ENCODE measurements at regions not wholly inside any gene's neighbourhood (a gene's known extent, or its start where the extent isn't known, plus 50 kb on each side); places are given as distances from the start of the nearest gene placed in this dataset.

DNA sequence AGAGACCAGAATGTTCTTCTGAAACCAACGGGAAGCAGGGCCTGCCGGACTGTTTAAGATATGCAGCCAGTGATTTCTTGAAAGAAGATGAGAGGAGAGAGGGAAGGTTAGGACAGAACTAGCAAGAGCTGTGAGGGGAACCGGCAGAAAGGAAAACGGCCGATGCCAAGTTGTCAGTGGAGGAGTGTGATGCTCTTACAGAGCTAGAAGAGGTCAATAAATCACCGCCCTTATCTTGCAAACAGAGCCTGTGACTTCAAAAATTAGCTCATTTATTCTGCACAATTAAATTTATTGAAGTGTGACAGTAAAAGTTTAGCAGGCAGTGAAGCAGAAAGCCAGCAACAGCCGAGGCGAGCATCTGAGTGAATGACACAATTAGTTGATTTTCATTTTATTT, 509.5 kb upstream of the ID4 start:
- TF ChIP-seq EP300 (IDR thresholded peaks at IDR 0.05; ENCODE audit: borderline replicate concordance) (no peak), TEAD4 (IDR thresholded peaks at IDR 0.05) (no peak), TAF1 (IDR thresholded peaks at IDR 0.05; ENCODE audit: low read depth) (no peak), ZBTB7A (IDR thresholded peaks at IDR 0.05; ENCODE audit: low read depth) (no peak), RAD21 (IDR thresholded peaks at IDR 0.05; ENCODE audit: low read depth) (no peak), TCF12 (IDR thresholded peaks at IDR 0.05; ENCODE audit: low read depth) (no peak), FOXM1 (IDR thresholded peaks at IDR 0.05; ENCODE audit: borderline replicate concordance, low read depth) (no peak), NFIC (IDR thresholded peaks at IDR 0.05) (no peak), YY1 (IDR thresholded peaks at IDR 0.05; ENCODE audit: low read depth) (no peak), CREB1 (IDR thresholded peaks at IDR 0.05; ENCODE audit: low read depth) (no peak)
- TF ChIP-seq, protein P1, sequence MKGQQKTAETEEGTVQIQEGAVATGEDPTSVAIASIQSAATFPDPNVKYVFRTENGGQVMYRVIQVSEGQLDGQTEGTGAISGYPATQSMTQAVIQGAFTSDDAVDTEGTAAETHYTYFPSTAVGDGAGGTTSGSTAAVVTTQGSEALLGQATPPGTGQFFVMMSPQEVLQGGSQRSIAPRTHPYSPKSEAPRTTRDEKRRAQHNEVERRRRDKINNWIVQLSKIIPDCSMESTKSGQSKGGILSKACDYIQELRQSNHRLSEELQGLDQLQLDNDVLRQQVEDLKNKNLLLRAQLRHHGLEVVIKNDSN (IDR thresholded peaks at IDR 0.05): no peak
- TF ChIP-seq, protein P2, sequence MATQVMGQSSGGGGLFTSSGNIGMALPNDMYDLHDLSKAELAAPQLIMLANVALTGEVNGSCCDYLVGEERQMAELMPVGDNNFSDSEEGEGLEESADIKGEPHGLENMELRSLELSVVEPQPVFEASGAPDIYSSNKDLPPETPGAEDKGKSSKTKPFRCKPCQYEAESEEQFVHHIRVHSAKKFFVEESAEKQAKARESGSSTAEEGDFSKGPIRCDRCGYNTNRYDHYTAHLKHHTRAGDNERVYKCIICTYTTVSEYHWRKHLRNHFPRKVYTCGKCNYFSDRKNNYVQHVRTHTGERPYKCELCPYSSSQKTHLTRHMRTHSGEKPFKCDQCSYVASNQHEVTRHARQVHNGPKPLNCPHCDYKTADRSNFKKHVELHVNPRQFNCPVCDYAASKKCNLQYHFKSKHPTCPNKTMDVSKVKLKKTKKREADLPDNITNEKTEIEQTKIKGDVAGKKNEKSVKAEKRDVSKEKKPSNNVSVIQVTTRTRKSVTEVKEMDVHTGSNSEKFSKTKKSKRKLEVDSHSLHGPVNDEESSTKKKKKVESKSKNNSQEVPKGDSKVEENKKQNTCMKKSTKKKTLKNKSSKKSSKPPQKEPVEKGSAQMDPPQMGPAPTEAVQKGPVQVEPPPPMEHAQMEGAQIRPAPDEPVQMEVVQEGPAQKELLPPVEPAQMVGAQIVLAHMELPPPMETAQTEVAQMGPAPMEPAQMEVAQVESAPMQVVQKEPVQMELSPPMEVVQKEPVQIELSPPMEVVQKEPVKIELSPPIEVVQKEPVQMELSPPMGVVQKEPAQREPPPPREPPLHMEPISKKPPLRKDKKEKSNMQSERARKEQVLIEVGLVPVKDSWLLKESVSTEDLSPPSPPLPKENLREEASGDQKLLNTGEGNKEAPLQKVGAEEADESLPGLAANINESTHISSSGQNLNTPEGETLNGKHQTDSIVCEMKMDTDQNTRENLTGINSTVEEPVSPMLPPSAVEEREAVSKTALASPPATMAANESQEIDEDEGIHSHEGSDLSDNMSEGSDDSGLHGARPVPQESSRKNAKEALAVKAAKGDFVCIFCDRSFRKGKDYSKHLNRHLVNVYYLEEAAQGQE (IDR thresholded peaks at IDR 0.05; ENCODE audit: low read depth): no peak
